Left ventricle myocardium superior (tissue), 1 donor: ENCODE measurements at regions not wholly inside any gene's neighbourhood (a gene's known extent, or its start where the extent isn't known, plus 50 kb on each side); places are given as distances from the start of the nearest gene placed in this dataset.
"Not testable (repeated sequence)": the region's sequence is repeated elsewhere in the genome, so short reads cannot be mapped to it uniquely, and the experiment has no call there.

Experiments used
- ATAC-seq: fragments of 200-7000 bp; cut with Tn5 transposase; one replicate; pipeline ENCODE4 v1.9.1; 2020; ENCODE audit warnings: mild to moderate bottlenecking, moderate library complexity
- DNase-seq: peaks from one replicate; pipeline ENCODE4 v3.0.0-alpha.2; 2020
- intact Hi-C: fragments of 100-400 bp; cut with micrococcal nuclease; formaldehyde crosslinking; loops from one replicate; pipeline ENCODE4 v1.11.0; 2022
- donor health status: DM: no; HTN: yes; CAD: no; lungs with severe emphysema.

- DNase-seq, result no peak
- ATAC-seq, result no peak
- intact Hi-C loops, result no loop called here
These were observed 114.4 kb upstream of the IQSEC1 start for GRCh38 chr3:13187593-13187992.

GRCh38 chr3:13186435-13186815, 113.2 kb upstream of the IQSEC1 start:
- intact Hi-C loops, result no loop called here
- DNase-seq, result no peak
- ATAC-seq, result no peak

- ATAC-seq, result no peak
- no peak for DNase-seq
- intact Hi-C loops, result no loop called here
These were observed 112.7 kb upstream of the IQSEC1 start for GRCh38 chr3:13185737-13186434.

DNA sequence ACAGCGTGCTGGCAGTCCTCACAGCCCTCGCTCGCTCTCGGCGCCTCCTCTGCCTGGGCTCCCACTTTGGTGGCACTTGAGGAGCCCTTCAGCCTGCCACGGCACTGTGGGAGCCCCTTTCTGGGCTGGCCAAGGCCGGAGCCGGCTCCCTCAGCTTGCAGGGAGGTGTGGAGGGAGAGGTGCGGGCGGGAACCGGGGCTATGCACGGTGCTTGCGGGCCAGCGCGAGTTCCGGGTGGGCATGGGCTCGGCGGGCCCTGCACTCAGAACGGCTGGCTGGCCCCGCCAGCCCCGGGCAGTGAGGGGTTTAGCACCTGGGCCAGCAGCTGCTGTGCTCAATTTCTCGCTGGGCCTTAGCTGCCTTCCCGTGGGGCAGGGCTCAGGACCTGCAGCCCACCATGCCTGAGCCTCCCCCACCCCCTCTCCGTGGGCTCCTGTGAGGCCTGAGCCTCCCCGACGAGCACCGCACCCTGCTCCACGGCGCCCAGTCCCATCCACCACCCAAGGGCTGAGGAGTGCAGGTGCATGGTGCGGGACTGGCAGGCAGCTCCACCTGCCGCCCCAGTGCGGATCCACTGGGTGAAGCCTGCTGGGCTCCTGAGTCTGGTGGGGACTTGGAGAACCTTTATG, 106.5 kb upstream of the IQSEC1 start:
- intact Hi-C loops, DNase-seq, ATAC-seq: not testable (repeated sequence)

DNA sequence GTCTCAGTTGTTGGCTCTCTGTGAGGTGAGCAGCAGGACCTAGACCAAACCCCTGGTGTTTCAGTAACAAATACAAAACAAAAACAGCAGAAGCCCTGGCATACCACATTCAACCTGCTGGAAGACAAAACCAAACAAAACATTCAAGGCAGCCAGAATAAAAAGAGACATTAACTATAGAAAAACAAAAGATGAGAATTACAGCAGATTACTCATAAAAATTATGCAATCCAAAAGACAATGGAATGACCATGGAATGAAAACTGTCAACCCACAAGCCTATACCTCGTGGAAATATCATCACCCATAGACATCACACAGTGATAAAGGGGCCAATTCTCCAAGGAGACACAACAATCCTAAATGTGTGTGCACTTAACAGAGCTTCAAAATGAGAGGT, 106.0 kb upstream of the IQSEC1 start:
- ATAC-seq, result no peak
- intact Hi-C loops, result no loop called here
- DNase-seq, result no peak

DNA sequence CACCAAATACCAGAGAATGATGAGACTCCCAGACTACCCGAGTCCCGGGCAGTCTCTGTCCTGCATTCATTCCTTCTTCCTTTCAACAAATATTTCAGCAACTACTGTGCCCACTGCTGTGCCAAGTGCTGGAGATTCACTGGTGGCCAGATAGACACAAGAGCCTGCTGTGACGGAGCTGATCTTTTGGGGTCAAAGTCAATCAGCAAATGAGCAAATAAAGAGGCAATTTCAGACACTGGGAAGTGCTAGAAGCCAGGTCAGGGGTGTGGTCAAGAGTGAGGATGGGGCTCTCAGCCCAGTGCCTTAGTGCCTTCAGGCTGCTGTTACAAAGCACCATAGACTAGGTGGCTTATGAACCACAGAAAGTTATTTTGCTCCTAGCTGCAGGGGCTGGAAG, 104.9 kb upstream of the IQSEC1 start:
- intact Hi-C loops, result no loop called here
- DNase-seq, result no peak
- ATAC-seq, result no peak

DNA sequence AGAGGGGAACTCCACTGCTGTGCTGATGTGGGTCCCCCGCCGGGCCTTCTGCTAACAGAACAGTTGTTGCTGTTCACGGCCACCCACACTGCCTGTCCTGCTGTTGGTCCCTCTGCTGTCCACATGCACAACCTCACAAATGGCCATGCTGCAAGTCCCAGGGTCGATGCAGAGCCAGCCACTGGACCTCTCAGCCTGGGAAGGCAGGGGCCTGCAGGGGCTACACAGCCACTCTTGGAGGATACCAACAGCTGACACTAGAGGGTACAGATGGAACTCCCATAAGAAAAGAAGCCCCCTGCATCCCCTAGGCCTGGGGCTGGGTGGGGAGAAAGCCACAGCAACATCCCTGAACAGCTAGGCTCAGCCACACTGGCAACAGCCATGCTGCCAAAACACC, 104.4 kb upstream of the IQSEC1 start:
- intact Hi-C loops, result no loop called here
- ATAC-seq, result no peak
- no peak for DNase-seq

GRCh38 chr3:13177236-13177635, 104.0 kb upstream of the IQSEC1 start:
- intact Hi-C loops, result no loop called here
- no peak for ATAC-seq

GRCh38 chr3:13176445-13176844, 103.2 kb upstream of the IQSEC1 start:
- intact Hi-C loops, result no loop called here
- DNase-seq, result no peak

More at GRCh38 chr3:13177236-13177635, 104.0 kb upstream of the IQSEC1 start:
- no peak for DNase-seq

DNA sequence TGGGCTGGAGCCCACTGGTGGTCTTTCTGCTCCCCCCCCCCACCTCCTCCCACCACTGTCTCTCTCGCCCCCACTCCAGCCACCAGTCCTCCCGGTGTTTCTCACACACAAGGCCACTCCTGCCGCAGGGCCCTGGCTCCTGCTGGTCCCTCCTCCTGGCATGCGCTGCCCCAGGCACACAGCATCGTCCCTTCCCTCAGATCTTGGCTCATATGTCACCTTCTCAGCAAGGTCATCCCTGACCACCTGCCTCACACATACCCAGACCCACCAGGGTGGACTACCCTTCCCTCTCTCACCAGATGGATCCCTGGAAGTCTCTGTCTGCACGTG, 101.5 kb upstream of the IQSEC1 start:
- intact Hi-C loops, result no loop called here
- no peak for ATAC-seq
- DNase-seq, result no peak

More at GRCh38 chr3:13176445-13176844, 103.2 kb upstream of the IQSEC1 start:
- ATAC-seq, result no peak

DNA sequence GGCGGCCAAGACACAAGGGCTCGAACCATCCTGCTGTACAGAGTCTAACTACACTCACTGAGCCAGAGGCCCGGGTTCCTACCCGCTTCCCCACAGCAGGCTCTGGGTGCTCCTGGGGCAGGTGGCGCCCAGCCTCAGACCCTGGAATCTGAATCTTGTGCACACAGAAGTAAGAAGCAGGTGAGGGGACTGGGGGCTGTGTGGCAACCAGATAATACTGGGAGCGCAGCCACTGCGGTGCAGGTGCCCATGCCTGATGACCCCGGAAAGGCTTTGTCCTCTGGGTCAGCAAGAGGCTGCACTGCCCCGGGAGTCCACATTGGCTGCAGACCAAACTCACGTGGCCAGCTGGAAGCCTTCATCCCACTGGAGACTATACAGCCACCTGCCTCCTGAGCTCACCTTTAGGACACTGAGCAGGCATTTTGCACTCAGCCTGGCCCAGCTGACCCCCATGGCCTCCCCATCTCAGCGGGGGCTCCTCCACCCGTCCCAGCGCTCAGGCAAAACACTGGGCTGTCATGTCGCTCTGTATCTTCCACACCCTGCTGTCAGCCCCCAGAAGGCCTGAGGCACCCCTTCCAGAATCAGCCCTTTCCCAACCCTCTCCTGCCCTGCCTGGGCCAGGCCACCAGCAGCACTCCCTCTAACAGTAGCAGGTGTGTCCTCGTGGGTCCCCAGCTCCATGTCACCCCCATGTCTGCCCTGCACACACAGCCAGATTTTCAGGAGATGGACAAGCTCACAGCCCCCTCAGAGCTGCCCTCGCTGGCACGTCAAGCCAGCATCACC, 101.0 kb upstream of the IQSEC1 start:
- ATAC-seq, result no peak
- intact Hi-C loops, result no loop called here
- no peak for DNase-seq

DNA sequence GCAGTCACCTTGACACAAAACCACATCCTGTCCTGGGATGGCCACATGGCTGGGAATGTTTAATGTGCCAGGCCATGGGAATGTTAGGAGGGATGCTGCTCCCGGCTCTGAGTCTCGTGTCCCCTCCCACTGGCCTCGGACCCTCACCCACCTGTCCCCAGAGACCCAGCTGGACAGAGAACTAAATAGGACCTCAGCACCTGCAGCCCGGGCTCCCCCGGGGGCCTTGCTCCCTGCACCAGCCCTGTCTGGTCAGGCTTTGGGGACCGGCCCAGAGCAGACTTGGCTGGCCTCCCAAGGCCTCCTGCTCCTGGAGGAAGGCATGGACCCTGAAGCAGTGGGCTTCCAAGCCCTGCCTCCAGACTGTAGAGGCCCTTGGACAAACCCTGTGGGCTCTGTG, 100.0 kb upstream of the IQSEC1 start:
- ATAC-seq (no peak), DNase-seq (no peak)
- intact Hi-C loops, result no loop called here

DNA sequence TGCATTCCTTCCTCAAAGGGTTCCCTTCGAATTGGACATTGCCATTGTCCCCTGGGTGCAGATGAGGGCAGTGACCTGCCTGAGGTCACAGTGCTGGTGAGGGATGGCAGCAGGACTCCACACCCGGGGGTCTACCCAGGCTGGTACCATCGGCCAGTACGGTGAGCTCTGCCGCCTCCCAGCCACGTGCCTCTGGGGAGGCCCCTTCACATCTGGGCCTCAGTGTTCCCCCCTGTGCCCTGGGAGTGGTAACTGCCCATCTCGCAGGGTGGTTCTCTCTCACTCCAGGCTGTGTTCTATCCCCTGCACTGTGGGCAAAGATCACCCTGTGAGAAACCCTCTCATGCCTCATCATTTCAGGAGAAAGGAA, 99.4 kb upstream of the IQSEC1 start:
- ATAC-seq, result no peak
- intact Hi-C loops, result no loop called here
- no peak for DNase-seq

DNA sequence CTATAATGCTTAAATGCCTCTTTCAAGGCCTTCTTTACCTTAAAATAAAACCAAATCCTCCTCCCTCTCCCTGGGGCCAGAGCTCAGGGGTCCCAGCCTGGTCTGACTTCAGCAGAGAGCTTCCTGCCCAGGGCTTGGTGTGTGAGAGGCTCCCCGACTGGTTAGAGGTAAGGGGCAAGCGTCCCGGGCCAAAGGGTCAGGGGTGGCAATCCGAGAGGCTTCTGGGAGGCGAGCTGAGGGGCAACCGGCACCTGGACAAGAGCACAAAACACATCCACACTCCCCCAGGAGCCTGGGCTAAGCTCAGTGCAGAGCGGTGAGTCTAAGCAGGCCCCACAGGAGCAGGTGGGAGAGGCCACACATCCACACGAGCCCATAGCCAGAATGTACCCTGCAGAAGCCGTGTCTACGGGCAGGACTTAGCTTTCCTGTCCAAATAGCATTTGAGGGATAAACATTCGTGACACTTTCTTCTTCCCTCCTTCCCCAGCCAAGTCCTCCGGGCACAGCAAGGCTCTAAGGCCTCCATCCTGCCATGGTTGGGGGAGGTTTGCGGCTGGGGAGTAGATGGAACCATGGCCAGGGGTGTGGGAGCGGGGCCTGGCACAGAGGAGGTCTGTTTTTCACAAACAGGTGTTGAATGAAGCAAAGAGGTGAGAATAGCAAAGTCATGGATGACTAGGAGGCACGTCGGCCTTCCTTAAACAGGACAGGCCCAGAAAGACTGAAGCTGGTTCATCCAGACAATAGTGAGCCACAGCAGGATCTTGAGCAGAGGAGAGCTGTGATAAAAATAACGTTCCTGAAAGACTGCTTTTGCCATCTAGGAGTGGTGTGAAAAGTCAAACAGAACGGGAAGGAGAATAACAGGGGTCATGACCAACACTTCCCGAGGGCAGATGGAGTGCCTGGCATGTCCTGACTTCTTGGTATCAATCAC, 98.7 kb upstream of the IQSEC1 start:
- DNase-seq (no peak), ATAC-seq (no peak)
- intact Hi-C loops, result no loop called here

DNA sequence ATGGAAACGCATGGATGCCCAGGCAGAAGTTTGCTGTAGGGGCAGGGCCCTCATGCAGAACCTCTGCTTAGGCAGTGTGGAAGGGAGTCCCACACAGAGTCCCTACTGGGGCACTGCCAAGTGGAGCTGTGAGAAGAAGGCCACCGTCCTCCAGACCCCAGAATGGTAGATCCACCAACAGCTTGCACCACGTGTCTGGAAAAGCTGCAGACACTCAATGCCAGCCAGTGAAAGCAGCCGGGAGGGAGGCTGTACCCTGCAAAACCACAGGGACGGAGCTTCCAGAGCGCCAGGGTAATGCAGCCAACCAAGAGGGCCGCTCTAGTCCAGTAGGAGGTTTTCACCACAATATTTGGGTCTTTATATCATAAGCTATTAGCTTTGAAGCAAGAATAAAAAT, 97.1 kb upstream of the IQSEC1 start:
- DNase-seq (no peak), ATAC-seq (no peak)
- intact Hi-C loops, result no loop called here

DNA sequence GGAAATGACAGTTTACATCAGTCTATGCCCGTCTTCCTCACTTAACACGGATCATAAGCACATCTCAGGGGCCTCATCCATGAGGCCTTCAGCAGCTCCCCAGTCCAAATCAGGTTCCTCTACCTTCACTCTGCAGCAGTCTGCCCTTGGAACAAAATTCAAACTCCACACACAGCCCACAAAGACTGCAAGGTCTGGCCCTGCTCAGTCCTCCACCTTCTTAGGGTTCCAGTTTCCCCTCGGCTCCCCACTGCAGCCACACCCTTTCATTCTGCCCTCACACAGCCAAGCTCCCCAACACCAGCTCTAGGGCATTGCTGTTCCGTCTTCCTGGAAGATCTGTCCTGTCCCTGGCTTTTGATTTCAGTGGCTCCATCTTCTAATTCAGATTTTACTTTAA, 95.2 kb upstream of the IQSEC1 start:
- no peak for DNase-seq
- ATAC-seq, result no peak
- intact Hi-C loops, result no loop called here

DNA sequence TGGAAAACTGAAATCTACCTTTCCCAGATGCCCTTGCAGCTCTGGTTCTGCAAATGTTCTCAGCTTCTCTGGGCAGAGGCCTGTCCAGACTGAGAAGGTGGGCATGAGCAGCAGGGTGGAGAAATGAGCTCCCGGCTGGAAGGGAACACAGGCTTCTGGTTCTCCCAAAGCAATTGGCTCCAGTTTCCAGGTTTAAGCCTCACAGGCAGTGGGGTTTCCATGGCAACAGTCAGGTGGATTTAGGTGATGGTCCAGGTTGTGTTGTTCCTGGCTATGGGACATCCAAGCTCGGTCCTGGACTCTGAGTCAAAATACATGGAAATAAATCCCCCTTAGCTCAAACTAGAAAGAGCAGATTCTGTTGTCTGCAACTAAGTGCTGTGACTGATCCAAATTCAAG, 94.6 kb upstream of the IQSEC1 start:
- intact Hi-C loops, result no loop called here
- DNase-seq, result no peak
- ATAC-seq, result no peak

- no peak for DNase-seq
- ATAC-seq, result no peak
- intact Hi-C loops, result no loop called here
These were observed 94.0 kb upstream of the IQSEC1 start for GRCh38 chr3:13167064-13167743.
